Endothelial cell of umbilical vein (primary cell): ENCODE measurements at regions not wholly inside any gene's neighbourhood (a gene's known extent, or its start where the extent isn't known, plus 50 kb on each side); places are given as distances from the start of the nearest gene placed in this dataset.

ENCODE experiments used
- BruUV-seq: library from RNA; stranded (reverse); fragments of 400-500 nt; replicated peaks from 2 replicates; lab custom pipeline; 2021; lab: Mats Ljungman, UMichigan
- CTCF ChIA-PET: fragments of 300-600, 350-600 bp; sonication (Branson Sonifier 250); formaldehyde crosslinking; loops from one replicate; lab custom pipeline; 2021; ENCODE audit warnings: antibody characterized with exemption, inconsistent platforms; lab: Charles Lee
- POLR2A ChIA-PET: fragments of 300-600, 350-600 bp; sonication (Branson Sonifier 250); formaldehyde crosslinking; loops from one replicate; lab custom pipeline; 2021; ENCODE audit warnings: antibody characterized with exemption, inconsistent platforms; lab: Charles Lee
- DNase-seq: peaks from one replicate; pipeline ENCODE4 v3.0.0-alpha.2; 2011; ENCODE audit warnings: low read depth, low spot score
- FAIRE-seq: peaks from 2 replicates; lab custom pipeline; 2011; peaks lifted over from hg19 to GRCh38; lab: Jason Lieb, UNC
- H2AFZ ChIP-seq: 2 replicates; pipeline ENCODE4 v1.6.0; 2012; ENCODE audit warnings: low read depth, low read length, control low read depth, inconsistent platforms
- H3K27ac ChIP-seq: 2 replicates; pipeline ENCODE4 v1.5.1; 2011; ENCODE audit warnings: low read depth, mild to moderate bottlenecking, control low read depth, low read length, moderate library complexity; ENCODE audit not compliant: insufficient read depth
- H3K27me3 ChIP-seq, 2 experiments: 2 replicates each; pipeline versions ENCODE4 v1.6.0 to v1.6.1; 2011; ENCODE audit warnings: low read length in 2 of 2, mixed read lengths in 1 of 2; ENCODE audit not compliant: control insufficient read depth in 2 of 2, insufficient read depth in 2 of 2
- H3K36me3 ChIP-seq, 2 experiments: 2 replicates in 1 of 2; 3 replicates in 1 of 2; pipeline ENCODE4 v1.5.1; 2011; ENCODE audit warnings: low read length in 2 of 2, mild to moderate bottlenecking in 1 of 2, moderate library complexity in 1 of 2; ENCODE audit not compliant: control insufficient read depth in 2 of 2, insufficient read depth in 2 of 2; ENCODE audit errors: extremely low read depth in 1 of 2
- H3K4me1 ChIP-seq: 3 replicates; pipeline ENCODE4 v1.5.1; 2011; ENCODE audit warnings: mild to moderate bottlenecking, low read length; ENCODE audit not compliant: control insufficient read depth, insufficient read depth; ENCODE audit errors: extremely low read depth
- H3K4me2 ChIP-seq: 2 replicates; pipeline ENCODE4 v1.6.1; 2011; ENCODE audit warnings: low read length, control low read depth, mixed read lengths; ENCODE audit not compliant: insufficient read depth
- H3K4me3 ChIP-seq, 3 experiments: fragments of 200-600 bp in 1 of 3; sonication (generic), shearing (Covaris generic) in 1 of 3; replicated peaks in 1 of 3; 2 replicates each; pipeline ENCODE4 v1.5.1; 2011 to 2016; ENCODE audit warnings: control low read depth in 3 of 3, low read length in 3 of 3, mild to moderate bottlenecking in 2 of 3, inconsistent platforms in 1 of 3, low read depth in 1 of 3, moderate library complexity in 1 of 3; ENCODE audit not compliant: insufficient read depth in 1 of 3
- H3K79me2 ChIP-seq: 2 replicates; pipeline ENCODE4 v1.6.0; 2012; ENCODE audit warnings: low read length, inconsistent platforms; ENCODE audit not compliant: control insufficient read depth, insufficient read depth
- H3K9ac ChIP-seq: replicated peaks from 2 replicates; pipeline ENCODE3; 2011; ENCODE audit warnings: low read length, control low read depth; ENCODE audit not compliant: insufficient read depth; ENCODE audit errors: extremely low read depth
- H3K9me1 ChIP-seq: replicated peaks from 3 replicates; pipeline ENCODE4 v1.6.0; 2011; ENCODE audit warnings: mild to moderate bottlenecking, low read length; ENCODE audit not compliant: control insufficient read depth, insufficient read depth; ENCODE audit errors: extremely low read depth
- H3K9me3 ChIP-seq: replicated peaks from 2 replicates; pipeline ENCODE4 v1.5.1; 2012; ENCODE audit warnings: low read length, inconsistent platforms; ENCODE audit not compliant: control insufficient read depth, insufficient read depth
- H4K20me1 ChIP-seq: replicated peaks from 2 replicates; pipeline ENCODE3; 2011; ENCODE audit warnings: mild to moderate bottlenecking, low read length; ENCODE audit not compliant: control insufficient read depth, insufficient read depth; ENCODE audit errors: extremely low read depth
- CTCF ChIP-seq, 2 donors: IDR thresholded peaks; 1 replicate in 1 of 2; 2 replicates in 1 of 2; pipeline ENCODE4 v1.5.1; 2011; ENCODE audit warnings: low read length in 2 of 2, mild to moderate bottlenecking in 2 of 2, moderate library complexity in 2 of 2, control low read depth in 1 of 2, inconsistent platforms in 1 of 2, low read depth in 1 of 2; ENCODE audit not compliant: insufficient read depth in 1 of 2; ENCODE audit errors: extremely low read depth in 1 of 2
- EZH2 ChIP-seq: IDR thresholded peaks from 2 replicates; pipeline ENCODE4 v1.6.1; 2012; ENCODE audit warnings: borderline replicate concordance, low read depth, mild to moderate bottlenecking, moderate library complexity, low read length, inconsistent platforms; ENCODE audit not compliant: severe bottlenecking
- FOS ChIP-seq: IDR thresholded peaks from 2 replicates; pipeline ENCODE4 v1.6.1; 2011; ENCODE audit warnings: mild to moderate bottlenecking, low read length, moderate library complexity, borderline replicate concordance; ENCODE audit not compliant: insufficient read depth
- GATA2 ChIP-seq: IDR thresholded peaks from 2 replicates; pipeline ENCODE4 v1.7.0; 2011; ENCODE audit warnings: low read depth, mild to moderate bottlenecking, moderate library complexity, mixed read lengths, low read length; ENCODE audit not compliant: insufficient read length, insufficient read depth
- JUN ChIP-seq: IDR thresholded peaks from 2 replicates; pipeline ENCODE4 v1.6.1; 2011; ENCODE audit warnings: borderline replicate concordance, low read depth; ENCODE audit not compliant: insufficient read length, insufficient read depth
- MAX ChIP-seq: IDR thresholded peaks from 2 replicates; pipeline ENCODE4 v1.6.1; 2011; ENCODE audit not compliant: insufficient read depth, insufficient read length
- MYC ChIP-seq: IDR thresholded peaks from one replicate; pipeline ENCODE4 v1.6.1; 2011; ENCODE audit warnings: mild to moderate bottlenecking, low read depth, low read length
- POLR2A ChIP-seq: IDR thresholded peaks from 2 replicates; pipeline ENCODE4 v1.6.1; 2012; ENCODE audit warnings: low read depth, mild to moderate bottlenecking, control low read depth, low read length
- POLR2AphosphoS5 ChIP-seq: IDR thresholded peaks from 2 replicates; pipeline ENCODE4 v1.6.1; 2012; ENCODE audit warnings: low read depth, mild to moderate bottlenecking, control low read depth, low read length, moderate library complexity; ENCODE audit not compliant: insufficient read depth
- dilution Hi-C: fragments of 300-500 bp; cut with MboI; formaldehyde crosslinking; loops from one replicate; pipeline ENCODE4 v1.15.0; 2019; ENCODE audit warnings: low sequenced_read_pairs; ENCODE audit not compliant: extremely low pct_ligation_motif_present
- intact Hi-C: fragments of 100-400 bp; cut with micrococcal nuclease; formaldehyde crosslinking; loops from one replicate; pipeline ENCODE4 v1.10.0; 2022

DNA sequence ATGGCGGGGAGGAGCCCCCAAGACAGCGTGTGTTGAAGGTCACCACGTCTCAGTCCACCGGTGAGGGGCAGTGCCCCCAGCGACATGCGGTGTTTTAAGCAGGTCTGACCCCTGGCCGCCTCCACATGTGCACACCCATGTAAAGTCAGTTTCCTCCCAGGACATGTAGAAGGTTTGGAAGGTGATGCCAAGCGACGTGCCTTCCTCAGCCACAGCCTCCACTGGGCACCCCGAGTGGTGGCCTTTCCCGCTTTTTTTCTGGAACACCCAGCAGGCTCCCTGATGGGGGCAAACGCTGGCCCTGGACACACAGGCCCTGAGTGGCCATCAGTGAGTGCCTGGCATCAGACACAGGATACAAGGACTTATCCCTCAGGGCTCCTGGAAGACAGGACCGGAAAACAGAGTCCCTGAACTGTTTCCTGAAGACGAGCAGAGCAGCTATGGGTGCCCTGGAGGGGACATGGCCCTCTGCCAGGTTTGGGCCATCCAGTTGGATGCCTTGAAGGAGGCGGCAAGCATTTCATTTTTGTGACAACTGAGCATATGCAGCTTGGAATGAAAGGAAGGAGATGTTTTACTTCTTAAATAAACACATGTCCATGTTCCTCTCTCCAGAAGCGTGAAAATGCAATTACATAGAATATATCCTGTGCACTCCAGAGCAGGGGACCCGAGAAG is 275.8 kb upstream of the IRX2 start:
- H3K36me3 ChIP-seq, result no peaks in the 10 kb centered on the region
- FAIRE-seq (no peak), DNase-seq (no peak)
- H3K79me2 ChIP-seq, result no peaks in the 10 kb centered on the region
- peaks cover 11% of the 10 kb centered on the region for H3K9me3 ChIP-seq
- no peaks in the 10 kb centered on the region for H3K4me1 ChIP-seq
- ChIA-PET CTCF (no interaction called here), POLR2A (no interaction called here)
- no peak overlapping the region for H3K4me3 ChIP-seq
- H4K20me1 ChIP-seq, result no peaks in the 10 kb centered on the region
- dilution Hi-C loops, result no loop called here
- no peak overlapping the region for H3K27ac ChIP-seq
- H3K9ac ChIP-seq, result no peak overlapping the region
- TF ChIP-seq GATA2, result no peak
- TF ChIP-seq POLR2A, result no peak
- no peak for TF ChIP-seq MAX
- TF ChIP-seq EZH2, result no peak
- no peak for TF ChIP-seq JUN
- TF ChIP-seq CTCF (IDR thresholded peaks at IDR 0.05; ENCODE audit: extremely low read depth in 1 of 2, insufficient read depth in 1 of 2, low read depth in 1 of 2, low read length in 2 of 2), result no peak
- no peak for TF ChIP-seq FOS
- TF ChIP-seq POLR2AphosphoS5, result no peak
- TF ChIP-seq MYC, result no peak
- intact Hi-C loops, result no loop called here
- H3K4me2 ChIP-seq, result no peak overlapping the region
- no peak overlapping the region for H2AFZ ChIP-seq
- no peaks in the 10 kb centered on the region for H3K9me1 ChIP-seq
- no TSS peak for BruUV-seq
- H3K27me3 ChIP-seq, result no peaks in the 10 kb centered on the region
